SK-N-SH (cell line): ENCODE measurements at regions not wholly inside any gene's neighbourhood (a gene's known extent, or its start where the extent isn't known, plus 50 kb on each side); places are given as distances from the start of the nearest gene placed in this dataset.

Experiments used
- CTCF ChIA-PET: fragments of 300-600, 350-600 bp; formaldehyde crosslinking; extraction: SDS; loops from one replicate; lab custom pipeline; 2021; lab: Yijun Ruan, JAX
- POLR2A ChIA-PET: fragments of 350-600 bp; sonication (Branson Sonifier 250); formaldehyde crosslinking; extraction: SDS; loops from one replicate; lab custom pipeline; 2020; ENCODE audit warnings: antibody characterized with exemption, inconsistent platforms; lab: Yijun Ruan, JAX
- DNase-seq: peaks from one replicate; pipeline ENCODE4 v3.0.0; 2012
- H2AFZ ChIP-seq: fragments of 200-600 bp; sonication (generic); 2 replicates; pipeline ENCODE4 v1.8.1; 2016; ENCODE audit warnings: antibody characterized with exemption, mild to moderate bottlenecking, low read depth
- H3F3A ChIP-seq: fragments of 200-600 bp; sonication (generic); replicated peaks from 2 replicates; pipeline ENCODE3; 2016; ENCODE audit warnings: antibody characterized with exemption, mild to moderate bottlenecking; ENCODE audit not compliant: insufficient read depth
- H3K27ac ChIP-seq, 2 experiments: fragments of 200-500 bp in 1 of 2; fragments of 200-600 bp in 1 of 2; sonication (Bioruptor generic) in 1 of 2; sonication (generic), shearing (Covaris generic) in 1 of 2; 2 replicates each; pipeline versions ENCODE4 v1.5.1 to v1.6.1; 2014 to 2016; ENCODE audit warnings: low read depth in 2 of 2, inconsistent platforms in 1 of 2, low read length in 1 of 2, mild to moderate bottlenecking in 1 of 2, mixed read lengths in 1 of 2
- H3K27me3 ChIP-seq: fragments of 200-600 bp; sonication (generic), shearing (Covaris generic); 2 replicates; pipeline ENCODE4 v1.6.1; 2016; ENCODE audit warnings: mixed run types; ENCODE audit not compliant: insufficient read depth
- H3K36me3 ChIP-seq, 2 experiments: fragments of 200-500 bp in 1 of 2; fragments of 200-600 bp in 1 of 2; sonication (Bioruptor generic) in 1 of 2; sonication (generic) in 1 of 2; replicated peaks in 1 of 2; 2 replicates each; pipeline versions ENCODE3 to v1.5.1; 2014 to 2016; ENCODE audit warnings: low read length in 1 of 2, mild to moderate bottlenecking in 1 of 2; ENCODE audit not compliant: insufficient read depth in 2 of 2, control insufficient read depth in 1 of 2
- H3K4me1 ChIP-seq, 2 experiments: fragments of 200-500 bp in 1 of 2; fragments of 200-600 bp in 1 of 2; sonication (Bioruptor generic) in 1 of 2; sonication (generic), shearing (Covaris generic) in 1 of 2; 2 replicates each; pipeline versions ENCODE4 v1.5.1 to v1.6.1; 2014 to 2016; ENCODE audit warnings: low read depth in 1 of 2, low read length in 1 of 2, mixed run types in 1 of 2; ENCODE audit not compliant: insufficient read depth in 2 of 2, control insufficient read depth in 1 of 2
- H3K4me2 ChIP-seq: fragments of 200-600 bp; sonication (generic), shearing (Covaris generic); 2 replicates; pipeline ENCODE4 v1.6.1; 2017; ENCODE audit warnings: mixed run types
- H3K4me3 ChIP-seq, 2 experiments: fragments of 200-500 bp in 1 of 2; fragments of 200-600 bp in 1 of 2; sonication (Bioruptor generic) in 1 of 2; sonication (generic), shearing (Covaris generic) in 1 of 2; 2 replicates each; pipeline versions ENCODE4 v1.5.1 to v1.8.1; 2014 to 2016; ENCODE audit warnings: low read depth in 2 of 2, inconsistent platforms in 1 of 2, low read length in 1 of 2, mild to moderate bottlenecking in 1 of 2, mixed read lengths in 1 of 2, moderate library complexity in 1 of 2
- H3K79me2 ChIP-seq: fragments of 200-600 bp; sonication (generic); 2 replicates; pipeline ENCODE4 v1.8.1; 2017; ENCODE audit warnings: mild to moderate bottlenecking; ENCODE audit not compliant: insufficient read depth
- H3K9ac ChIP-seq: fragments of 200-600 bp; sonication (generic); 2 replicates; pipeline ENCODE4 v1.6.1; 2017; ENCODE audit warnings: mixed run types
- H3K9me2 ChIP-seq: fragments of 200-600 bp; sonication (generic); 2 replicates; pipeline ENCODE4 v1.6.1; 2017; ENCODE audit warnings: mixed run types
- H3K9me3 ChIP-seq: fragments of 200-600 bp; sonication (generic); 2 replicates; pipeline ENCODE4 v1.6.1; 2017; ENCODE audit warnings: mixed run types, mild to moderate bottlenecking, moderate library complexity
- H4K20me1 ChIP-seq: fragments of 200-600 bp; sonication (generic); 2 replicates; pipeline ENCODE4 v1.6.1; 2017; ENCODE audit warnings: mild to moderate bottlenecking, mixed run types; ENCODE audit not compliant: insufficient read depth
- CHD2 ChIP-seq: fragments of 150-350 bp; IDR thresholded peaks from 2 replicates; pipeline ENCODE4 v1.6.1; 2018; ENCODE audit warnings: low read length; ENCODE audit not compliant: partially characterized antibody
- ELF1 ChIP-seq: IDR thresholded peaks from 2 replicates; pipeline ENCODE4 v1.4.0; 2012
- EP300 ChIP-seq, 2 experiments: IDR thresholded peaks; 2 replicates each; pipeline versions ENCODE4 v1.4.0 to v1.6.1; 2012; ENCODE audit warnings: borderline replicate concordance in 1 of 2, low read depth in 1 of 2, low read length in 1 of 2
- EZH2phosphoT487 ChIP-seq: fragments of 200-600 bp; sonication (generic); IDR thresholded peaks from 2 replicates; pipeline ENCODE4 v1.6.1; 2017; ENCODE audit warnings: low read depth, mixed run types, mild to moderate bottlenecking, antibody characterized with exemption, moderate library complexity, borderline replicate concordance
- FOSL2 ChIP-seq: IDR thresholded peaks from 2 replicates; pipeline ENCODE4 v1.4.0; 2012; ENCODE audit warnings: low read depth, mild to moderate bottlenecking, moderate library complexity, borderline replicate concordance
- FOXJ3 ChIP-seq: sonication (generic); formaldehyde crosslinking; IDR thresholded peaks from 2 replicates; pipeline ENCODE4 v1.5.1; 2020; ENCODE audit warnings: mild to moderate bottlenecking, missing genetic modification reagents
- GABPA ChIP-seq: IDR thresholded peaks from 2 replicates; pipeline ENCODE4 v1.4.0; 2012; ENCODE audit warnings: low read depth, mild to moderate bottlenecking
- GATA2 ChIP-seq: sonication (generic); formaldehyde crosslinking; IDR thresholded peaks from 2 replicates; pipeline ENCODE4 v1.5.0; 2020; ENCODE audit warnings: mild to moderate bottlenecking, missing genetic modification reagents
- JUND ChIP-seq: IDR thresholded peaks from 2 replicates; pipeline ENCODE4 v1.4.0; 2012
- MEF2A ChIP-seq: IDR thresholded peaks from 2 replicates; pipeline ENCODE4 v1.4.0; 2012; ENCODE audit warnings: low read depth, borderline replicate concordance
- MXI1 ChIP-seq: IDR thresholded peaks from 2 replicates; pipeline ENCODE4 v1.6.1; 2012; ENCODE audit warnings: mild to moderate bottlenecking, low read depth, low read length, improper control_type of control experiment
- NFIC ChIP-seq: IDR thresholded peaks from 2 replicates; pipeline ENCODE4 v1.4.0; 2012; ENCODE audit warnings: borderline replicate concordance
- POLR2AphosphoS5 ChIP-seq: IDR thresholded peaks from 2 replicates; pipeline ENCODE4 v1.6.1; 2012; ENCODE audit warnings: low read depth, low read length
- RAD21 ChIP-seq: IDR thresholded peaks from 2 replicates; pipeline ENCODE4 v1.6.1; 2012; ENCODE audit warnings: mild to moderate bottlenecking, low read length
- RCOR1 ChIP-seq: fragments of 150-350 bp; IDR thresholded peaks from 2 replicates; pipeline ENCODE4 v1.6.1; 2017; ENCODE audit warnings: antibody characterized with exemption, low read length
- RFX5 ChIP-seq: IDR thresholded peaks from 2 replicates; pipeline ENCODE4 v1.6.1; 2012; ENCODE audit warnings: mild to moderate bottlenecking, improper control_type of control experiment, low read length
- TAF1 ChIP-seq: IDR thresholded peaks from 2 replicates; pipeline ENCODE4 v1.6.1; 2012; ENCODE audit warnings: low read depth, mild to moderate bottlenecking, low read length, moderate library complexity, borderline replicate concordance
- TCF12 ChIP-seq: IDR thresholded peaks from 2 replicates; pipeline ENCODE4 v1.4.0; 2012
- YY1 ChIP-seq: IDR thresholded peaks from 2 replicates; pipeline ENCODE4 v1.4.0; 2012; ENCODE audit warnings: low read depth, mild to moderate bottlenecking
- WGBS: methylation state at CpG from one replicate; pipeline ENCODE4 v1.1.6; 2017; ENCODE audit warnings: low lambda C conversion rate; 5-methylcytosine and 5-hydroxymethylcytosine counted together
- TF ChIP-seq, protein P1 (sequence below): fragments of 200-600 bp; sonication (generic); IDR thresholded peaks from 2 replicates; pipeline ENCODE4 v1.6.1; 2017; ENCODE audit warnings: antibody characterized with exemption, mild to moderate bottlenecking, moderate library complexity
- TF ChIP-seq, protein P2 (sequence below): IDR thresholded peaks from 2 replicates; pipeline ENCODE4 v1.4.0; 2012; ENCODE audit warnings: low read depth, borderline replicate concordance
- TF ChIP-seq, protein P3 (sequence below): fragments of 150-350 bp; IDR thresholded peaks from 2 replicates; pipeline ENCODE4 v1.6.1; 2016; ENCODE audit warnings: mild to moderate bottlenecking, low read depth, low read length
- TF ChIP-seq, protein P4 (sequence below): IDR thresholded peaks from 2 replicates; pipeline ENCODE4 v1.4.0; 2012; ENCODE audit warnings: low read depth, borderline replicate concordance
- TF ChIP-seq, protein P5 (sequence below): IDR thresholded peaks from 2 replicates; pipeline ENCODE4; 2012

DNA sequence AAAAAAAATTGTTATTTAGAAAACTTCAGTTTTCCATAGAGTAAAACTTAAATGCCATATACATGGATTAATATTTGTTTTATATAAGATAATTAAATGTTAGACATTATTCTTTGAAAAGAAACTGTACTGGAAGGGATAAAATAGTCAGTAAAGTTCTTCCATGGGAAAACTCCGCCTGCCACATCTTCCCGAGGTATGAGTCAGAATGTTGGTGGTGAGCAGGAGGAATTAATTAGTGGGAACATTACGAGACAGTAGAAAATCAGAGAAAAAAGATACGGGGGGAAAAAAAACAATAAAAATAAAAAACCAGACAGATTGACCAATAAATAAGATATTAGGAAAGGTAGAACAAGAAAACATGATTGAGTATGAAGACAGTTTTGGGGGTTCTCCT lies 930.3 kb upstream of the C9orf72 start (continued):
- TF ChIP-seq, protein P1, sequence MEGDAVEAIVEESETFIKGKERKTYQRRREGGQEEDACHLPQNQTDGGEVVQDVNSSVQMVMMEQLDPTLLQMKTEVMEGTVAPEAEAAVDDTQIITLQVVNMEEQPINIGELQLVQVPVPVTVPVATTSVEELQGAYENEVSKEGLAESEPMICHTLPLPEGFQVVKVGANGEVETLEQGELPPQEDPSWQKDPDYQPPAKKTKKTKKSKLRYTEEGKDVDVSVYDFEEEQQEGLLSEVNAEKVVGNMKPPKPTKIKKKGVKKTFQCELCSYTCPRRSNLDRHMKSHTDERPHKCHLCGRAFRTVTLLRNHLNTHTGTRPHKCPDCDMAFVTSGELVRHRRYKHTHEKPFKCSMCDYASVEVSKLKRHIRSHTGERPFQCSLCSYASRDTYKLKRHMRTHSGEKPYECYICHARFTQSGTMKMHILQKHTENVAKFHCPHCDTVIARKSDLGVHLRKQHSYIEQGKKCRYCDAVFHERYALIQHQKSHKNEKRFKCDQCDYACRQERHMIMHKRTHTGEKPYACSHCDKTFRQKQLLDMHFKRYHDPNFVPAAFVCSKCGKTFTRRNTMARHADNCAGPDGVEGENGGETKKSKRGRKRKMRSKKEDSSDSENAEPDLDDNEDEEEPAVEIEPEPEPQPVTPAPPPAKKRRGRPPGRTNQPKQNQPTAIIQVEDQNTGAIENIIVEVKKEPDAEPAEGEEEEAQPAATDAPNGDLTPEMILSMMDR, result no peak
- TF ChIP-seq NFIC, result no peak

GRCh38 chr9:28518439-28518838 lies 945.2 kb upstream of the C9orf72 start:
- no peaks in the 10 kb centered on the region for H3F3A ChIP-seq
- H3K27me3 ChIP-seq, result no peaks in the 10 kb centered on the region
- peak overlapping the region in 1 of 2 experiments; percentile 23; a peak in 1 of 4 replicates for H3K27ac ChIP-seq
- no peak overlapping the region for H3K4me2 ChIP-seq
- H4K20me1 ChIP-seq, result no peaks in the 10 kb centered on the region
- H3K36me3 ChIP-seq, result no peaks in the 10 kb centered on the region
- no peaks in the 10 kb centered on the region; a peak in 1 of 4 replicates for H3K4me1 ChIP-seq
- no peaks in the 10 kb centered on the region for H3K9me2 ChIP-seq
- no peaks in the 10 kb centered on the region for H3K9me3 ChIP-seq
- CTCF ChIA-PET, result no interaction called here
- H3K9ac ChIP-seq, result no peak overlapping the region
- no peak for DNase-seq
- H2AFZ ChIP-seq, result no peak overlapping the region
- H3K4me3 ChIP-seq, result no peak overlapping the region
- H3K79me2 ChIP-seq, result no peaks in the 10 kb centered on the region
- 29% methylated on average over 3 of the region's 3 CpGs for WGBS
- POLR2A ChIA-PET, result no interaction called here
- TF ChIP-seq, protein P2, sequence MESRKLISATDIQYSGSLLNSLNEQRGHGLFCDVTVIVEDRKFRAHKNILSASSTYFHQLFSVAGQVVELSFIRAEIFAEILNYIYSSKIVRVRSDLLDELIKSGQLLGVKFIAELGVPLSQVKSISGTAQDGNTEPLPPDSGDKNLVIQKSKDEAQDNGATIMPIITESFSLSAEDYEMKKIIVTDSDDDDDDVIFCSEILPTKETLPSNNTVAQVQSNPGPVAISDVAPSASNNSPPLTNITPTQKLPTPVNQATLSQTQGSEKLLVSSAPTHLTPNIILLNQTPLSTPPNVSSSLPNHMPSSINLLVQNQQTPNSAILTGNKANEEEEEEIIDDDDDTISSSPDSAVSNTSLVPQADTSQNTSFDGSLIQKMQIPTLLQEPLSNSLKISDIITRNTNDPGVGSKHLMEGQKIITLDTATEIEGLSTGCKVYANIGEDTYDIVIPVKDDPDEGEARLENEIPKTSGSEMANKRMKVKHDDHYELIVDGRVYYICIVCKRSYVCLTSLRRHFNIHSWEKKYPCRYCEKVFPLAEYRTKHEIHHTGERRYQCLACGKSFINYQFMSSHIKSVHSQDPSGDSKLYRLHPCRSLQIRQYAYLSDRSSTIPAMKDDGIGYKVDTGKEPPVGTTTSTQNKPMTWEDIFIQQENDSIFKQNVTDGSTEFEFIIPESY, result no peak
- TF ChIP-seq EP300 (IDR thresholded peaks at IDR 0.05; ENCODE audit: borderline replicate concordance in 1 of 2, low read depth in 1 of 2, low read length in 1 of 2) (no peak), RFX5 (no peak), FOSL2 (peak; percentile 28; the same call in 1 of the 2 replicates), GABPA (no peak), TAF1 (no peak), RCOR1 (no peak), RAD21 (no peak), MXI1 (no peak), YY1 (no peak), POLR2AphosphoS5 (no peak), TCF12 (peak; percentile 37), CHD2 (no peak), EZH2phosphoT487 (no peak), FOXJ3 (CRISPR knock-in tag) (no peak), JUND (peak; percentile 29; the same call in 1 of the 2 replicates), GATA2 (CRISPR knock-in tag) (no peak), ELF1 (no peak), MEF2A (no peak)
- TF ChIP-seq, protein P3, sequence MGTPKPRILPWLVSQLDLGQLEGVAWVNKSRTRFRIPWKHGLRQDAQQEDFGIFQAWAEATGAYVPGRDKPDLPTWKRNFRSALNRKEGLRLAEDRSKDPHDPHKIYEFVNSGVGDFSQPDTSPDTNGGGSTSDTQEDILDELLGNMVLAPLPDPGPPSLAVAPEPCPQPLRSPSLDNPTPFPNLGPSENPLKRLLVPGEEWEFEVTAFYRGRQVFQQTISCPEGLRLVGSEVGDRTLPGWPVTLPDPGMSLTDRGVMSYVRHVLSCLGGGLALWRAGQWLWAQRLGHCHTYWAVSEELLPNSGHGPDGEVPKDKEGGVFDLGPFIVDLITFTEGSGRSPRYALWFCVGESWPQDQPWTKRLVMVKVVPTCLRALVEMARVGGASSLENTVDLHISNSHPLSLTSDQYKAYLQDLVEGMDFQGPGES, result no peak
- TF ChIP-seq, protein P1, result no peak
- TF ChIP-seq, protein P4, sequence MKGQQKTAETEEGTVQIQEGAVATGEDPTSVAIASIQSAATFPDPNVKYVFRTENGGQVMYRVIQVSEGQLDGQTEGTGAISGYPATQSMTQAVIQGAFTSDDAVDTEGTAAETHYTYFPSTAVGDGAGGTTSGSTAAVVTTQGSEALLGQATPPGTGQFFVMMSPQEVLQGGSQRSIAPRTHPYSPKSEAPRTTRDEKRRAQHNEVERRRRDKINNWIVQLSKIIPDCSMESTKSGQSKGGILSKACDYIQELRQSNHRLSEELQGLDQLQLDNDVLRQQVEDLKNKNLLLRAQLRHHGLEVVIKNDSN, result no peak
- TF ChIP-seq, protein P5, sequence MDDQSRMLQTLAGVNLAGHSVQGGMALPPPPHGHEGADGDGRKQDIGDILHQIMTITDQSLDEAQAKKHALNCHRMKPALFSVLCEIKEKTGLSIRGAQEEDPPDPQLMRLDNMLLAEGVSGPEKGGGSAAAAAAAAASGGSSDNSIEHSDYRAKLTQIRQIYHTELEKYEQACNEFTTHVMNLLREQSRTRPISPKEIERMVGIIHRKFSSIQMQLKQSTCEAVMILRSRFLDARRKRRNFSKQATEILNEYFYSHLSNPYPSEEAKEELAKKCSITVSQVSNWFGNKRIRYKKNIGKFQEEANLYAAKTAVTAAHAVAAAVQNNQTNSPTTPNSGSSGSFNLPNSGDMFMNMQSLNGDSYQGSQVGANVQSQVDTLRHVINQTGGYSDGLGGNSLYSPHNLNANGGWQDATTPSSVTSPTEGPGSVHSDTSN, result no peak
